H1 (cell line): ENCODE measurements at regions not wholly inside any gene's neighbourhood (a gene's known extent, or its start where the extent isn't known, plus 50 kb on each side); places are given as distances from the start of the nearest gene placed in this dataset.

ENCODE experiments used
- CTCF ChIA-PET: fragments of 300-600 bp; sonication (Branson Sonifier 250); formaldehyde crosslinking; loops from one replicate; lab custom pipeline; 2021; ENCODE audit not compliant: partially characterized antibody; lab: Charles Lee
- POLR2A ChIA-PET: fragments of 300-600 bp; sonication (Branson Sonifier 250); formaldehyde crosslinking; loops from one replicate; lab custom pipeline; 2021; ENCODE audit warnings: inconsistent platforms; ENCODE audit not compliant: partially characterized antibody; lab: Charles Lee
- DNase-seq, 2 experiments: peaks; one replicate each; pipeline versions ENCODE4 v3.0.0 to v3.0.0-alpha.2; 2010 to 2022; ENCODE audit warnings: low spot score in 2 of 2, low read depth in 1 of 2, mixed read lengths in 1 of 2
- FAIRE-seq: peaks from 2 replicates; lab custom pipeline; 2011; peaks lifted over from hg19 to GRCh38; lab: Jason Lieb, UNC
- H2AFZ ChIP-seq: 2 replicates; pipeline ENCODE4 v1.8.1; 2012; ENCODE audit warnings: low read length, inconsistent platforms
- H2AK5ac ChIP-seq: 2 replicates; pipeline ENCODE4 v1.6.1; 2013; ENCODE audit warnings: low read depth, low read length
- H2BK120ac ChIP-seq: replicated peaks from 2 replicates; pipeline ENCODE3; 2013; ENCODE audit warnings: low read depth, low read length, inconsistent platforms
- H2BK12ac ChIP-seq: 2 replicates; pipeline ENCODE4 v1.6.1; 2013; ENCODE audit warnings: low read depth, low read length
- H2BK15ac ChIP-seq: 2 replicates; pipeline ENCODE4 v1.6.1; 2013; ENCODE audit warnings: low read length
- H2BK20ac ChIP-seq: 2 replicates; pipeline ENCODE4 v1.6.1; 2013; ENCODE audit warnings: low read length
- H2BK5ac ChIP-seq: 2 replicates; pipeline ENCODE4 v1.6.1; 2013; ENCODE audit warnings: low read depth, low read length
- H3K14ac ChIP-seq: 2 replicates; pipeline ENCODE4 v1.6.1; 2013; ENCODE audit warnings: inconsistent platforms; ENCODE audit not compliant: insufficient read length
- H3K18ac ChIP-seq: 2 replicates; pipeline ENCODE4 v1.6.1; 2013; ENCODE audit warnings: low read length; ENCODE audit errors: extremely low read depth
- H3K23ac ChIP-seq: 2 replicates; pipeline ENCODE4 v1.6.1; 2013; ENCODE audit warnings: inconsistent platforms; ENCODE audit not compliant: insufficient read length
- H3K23me2 ChIP-seq: 2 replicates; pipeline ENCODE4 v1.6.1; 2013; ENCODE audit warnings: low read depth, low read length
- H3K27ac ChIP-seq: 2 replicates; pipeline ENCODE4 v1.6.1; 2011; ENCODE audit warnings: low read depth, low read length, inconsistent platforms
- H3K27me3 ChIP-seq, 4 experiments: replicated peaks in 1 of 4; 1 replicate in 1 of 4; 2 replicates in 3 of 4; pipeline versions ENCODE4 v1.6.1 to v1.8.1; 2011 to 2013; ENCODE audit warnings: low read length in 3 of 4, mild to moderate bottlenecking in 3 of 4, inconsistent platforms in 2 of 4, mixed read lengths in 2 of 4, moderate library complexity in 1 of 4; ENCODE audit not compliant: control insufficient read depth in 3 of 4, insufficient read depth in 3 of 4; ENCODE audit errors: extremely low read depth in 1 of 4
- H3K36me3 ChIP-seq, 4 experiments: 2 replicates each; pipeline versions ENCODE4 v1.6.1 to v1.8.1; 2011 to 2013; ENCODE audit warnings: mild to moderate bottlenecking in 4 of 4, low read length in 3 of 4, moderate library complexity in 2 of 4, control low read depth in 1 of 4, inconsistent platforms in 1 of 4; ENCODE audit not compliant: insufficient read depth in 4 of 4, control insufficient read depth in 2 of 4
- H3K4ac ChIP-seq: replicated peaks from 2 replicates; pipeline ENCODE3; 2013; ENCODE audit warnings: low read length, low read depth, mixed read lengths, inconsistent platforms; ENCODE audit not compliant: insufficient read length
- H3K4me1 ChIP-seq, 4 experiments: replicated peaks in 1 of 4; 1 replicate in 1 of 4; 2 replicates in 3 of 4; pipeline versions ENCODE4 v1.6.1 to v1.8.1; 2011 to 2013; ENCODE audit warnings: low read length in 3 of 4, inconsistent platforms in 2 of 4, mixed read lengths in 1 of 4; ENCODE audit not compliant: insufficient read depth in 4 of 4, control insufficient read depth in 3 of 4
- H3K4me2 ChIP-seq, 2 experiments: 2 replicates each; pipeline versions ENCODE4 v1.6.1 to v1.8.1; 2011 to 2013; ENCODE audit warnings: low read depth in 2 of 2, low read length in 2 of 2, control low read depth in 1 of 2, inconsistent platforms in 1 of 2, mild to moderate bottlenecking in 1 of 2; ENCODE audit not compliant: insufficient read depth in 1 of 2
- H3K4me3 ChIP-seq, 4 experiments: fragments of 200-600, 300-600 bp in 1 of 4; sonication (generic), shearing (Covaris generic), sonication (Bioruptor Twin) in 1 of 4; 2 replicates each; pipeline versions ENCODE4 v1.5.1 to v1.8.1; 2011 to 2016; ENCODE audit warnings: low read length in 4 of 4, low read depth in 3 of 4, control low read depth in 2 of 4, inconsistent platforms in 2 of 4, mild to moderate bottlenecking in 2 of 4, mixed read lengths in 1 of 4, moderate library complexity in 1 of 4; ENCODE audit not compliant: insufficient read depth in 2 of 4; ENCODE audit errors: extremely low read depth in 1 of 4
- H3K56ac ChIP-seq: replicated peaks from 2 replicates; pipeline ENCODE3; 2013; ENCODE audit warnings: low read depth, mild to moderate bottlenecking, mixed read lengths, low read length, inconsistent platforms; ENCODE audit not compliant: insufficient read length
- H3K79me1 ChIP-seq: 2 replicates; pipeline ENCODE4 v1.6.1; 2013; ENCODE audit warnings: low read depth, low read length, control low read depth
- H3K79me2 ChIP-seq, 2 experiments: 2 replicates each; pipeline versions ENCODE4 v1.6.1 to v1.8.1; 2012 to 2013; ENCODE audit warnings: low read length in 2 of 2, mild to moderate bottlenecking in 2 of 2, inconsistent platforms in 1 of 2; ENCODE audit not compliant: insufficient read depth in 2 of 2, control insufficient read depth in 1 of 2
- H3K9ac ChIP-seq, 4 experiments: replicated peaks in 1 of 4; 1 replicate in 1 of 4; 2 replicates in 3 of 4; pipeline versions ENCODE4 v1.6.1 to v1.8.1; 2011 to 2013; ENCODE audit warnings: low read depth in 3 of 4, low read length in 3 of 4, control low read depth in 2 of 4, mild to moderate bottlenecking in 2 of 4, moderate library complexity in 2 of 4, inconsistent platforms in 1 of 4; ENCODE audit errors: extremely low read depth in 1 of 4
- H3K9me3 ChIP-seq, 2 experiments: 2 replicates each; pipeline versions ENCODE4 v1.6.1 to v1.8.1; 2012 to 2013; ENCODE audit warnings: mild to moderate bottlenecking in 2 of 2, moderate library complexity in 2 of 2, control low read depth in 1 of 2, inconsistent platforms in 1 of 2, low read depth in 1 of 2, low read length in 1 of 2, mixed read lengths in 1 of 2; ENCODE audit not compliant: insufficient read depth in 2 of 2
- H4K20me1 ChIP-seq, 2 experiments: replicated peaks in 1 of 2; 2 replicates each; pipeline versions ENCODE3 to v1.8.1; 2011 to 2013; ENCODE audit warnings: inconsistent platforms in 2 of 2, low read length in 2 of 2, mild to moderate bottlenecking in 1 of 2; ENCODE audit not compliant: insufficient read depth in 2 of 2, control insufficient read depth in 1 of 2
- H4K5ac ChIP-seq: 2 replicates; pipeline ENCODE4 v1.6.1; 2013; ENCODE audit warnings: low read length, low read depth, mixed read lengths, inconsistent platforms; ENCODE audit not compliant: insufficient read length
- H4K8ac ChIP-seq: 2 replicates; pipeline ENCODE4 v1.8.0; 2013; ENCODE audit warnings: mild to moderate bottlenecking, moderate library complexity, low read length, inconsistent platforms; ENCODE audit not compliant: insufficient read depth; ENCODE audit errors: extremely low read depth
- H4K91ac ChIP-seq: replicated peaks from 2 replicates; pipeline ENCODE3; 2013; ENCODE audit warnings: low read length, mixed read lengths, inconsistent platforms; ENCODE audit not compliant: insufficient read length
- EP300 ChIP-seq, 2 experiments: IDR thresholded peaks; 1 replicate in 1 of 2; 2 replicates in 1 of 2; pipeline ENCODE4 v1.6.1; 2011 to 2012; ENCODE audit warnings: low read depth in 2 of 2, low read length in 2 of 2, mild to moderate bottlenecking in 2 of 2, borderline replicate concordance in 1 of 2, inconsistent platforms in 1 of 2, moderate library complexity in 1 of 2
- KDM4A ChIP-seq: IDR thresholded peaks from one replicate; pipeline ENCODE4 v1.7.1; 2012; ENCODE audit warnings: low read depth, mild to moderate bottlenecking, moderate library complexity, low read length, inconsistent platforms; ENCODE audit not compliant: severe bottlenecking
- PHF8 ChIP-seq: fragments of 200-600 bp; sonication (generic); conservative IDR thresholded peaks from 2 replicates; pipeline ENCODE4 v1.7.1; 2012; ENCODE audit warnings: low read depth, mild to moderate bottlenecking, inconsistent platforms, low read length, moderate library complexity
- POLR2AphosphoS5 ChIP-seq: IDR thresholded peaks from 2 replicates; pipeline ENCODE4 v1.6.1; 2011; ENCODE audit warnings: low read depth, low read length
- SRF ChIP-seq: IDR thresholded peaks from 2 replicates; pipeline ENCODE4 v1.6.1; 2011; ENCODE audit warnings: mild to moderate bottlenecking, low read depth, low read length, moderate library complexity
- TBP ChIP-seq: IDR thresholded peaks from 2 replicates; pipeline ENCODE4 v1.6.1; 2011; ENCODE audit warnings: low read depth, low read length, improper control_type of control experiment
- ZNF274 ChIP-seq: IDR thresholded peaks from 2 replicates; pipeline ENCODE4 v1.7.0; 2012; ENCODE audit warnings: low read length, borderline replicate concordance; ENCODE audit errors: extremely low read depth
- WGBS, 2 experiments: shearing (Covaris generic) in 1 of 2; methylation state at CpG; one replicate each; pipeline versions ENCODE4 v1.1.6 to v1.1.7; 2013 to 2015; ENCODE audit warnings: low lambda C conversion rate in 2 of 2, mixed read lengths in 2 of 2, inconsistent platforms in 1 of 2, low coverage in 1 of 2, missing lambda C conversion rate in 1 of 2; ENCODE audit not compliant: insufficient replicate concordance in 2 of 2, insufficient coverage in 1 of 2, insufficient read length in 1 of 2; ENCODE audit errors: extremely low coverage in 1 of 2, missing lambda C conversion rate in 1 of 2; 5-methylcytosine and 5-hydroxymethylcytosine counted together
- TF ChIP-seq, protein P1 (sequence below): IDR thresholded peaks from 2 replicates; pipeline ENCODE4 v1.6.1; 2012; ENCODE audit warnings: low read length, inconsistent platforms
- TF ChIP-seq, protein P2 (sequence below), 3 experiments: IDR thresholded peaks; 1 replicate in 2 of 3; 2 replicates in 1 of 3; pipeline versions ENCODE4 v1.5.1 to v1.6.1; 2011; ENCODE audit warnings: low read length in 3 of 3, mild to moderate bottlenecking in 3 of 3, inconsistent platforms in 2 of 3, low read depth in 1 of 3, moderate library complexity in 1 of 3; ENCODE audit not compliant: insufficient read depth in 1 of 3; ENCODE audit errors: control extremely low read depth in 1 of 3

DNA sequence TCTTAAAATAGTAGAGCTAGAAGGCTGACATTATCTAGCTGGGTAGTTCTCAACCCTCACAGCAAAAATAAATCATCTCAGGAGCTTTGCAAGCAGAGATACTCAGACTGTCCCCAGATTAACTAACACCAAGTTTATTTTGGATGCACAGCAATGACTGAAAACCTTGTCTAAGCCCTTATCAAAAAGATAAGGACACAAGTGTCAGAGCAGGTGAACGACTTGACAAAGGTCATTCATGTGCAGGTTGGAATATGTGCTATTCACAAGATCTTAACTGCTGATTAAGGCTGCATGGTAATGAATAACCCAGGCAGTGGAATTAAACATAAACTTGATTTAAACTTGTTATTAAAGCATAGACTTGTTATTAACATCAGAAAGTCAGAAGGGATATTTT is 246.6 kb downstream of the BTG1 start:
- Histone ChIP-seq H3K23ac (no peak overlapping the region), H2BK15ac (no peak overlapping the region), H3K23me2 (no peaks in the 10 kb centered on the region), H3K79me1 (no peaks in the 10 kb centered on the region), H4K5ac (no peak overlapping the region), H3K4me2 (no peak overlapping the region), H2AFZ (no peak overlapping the region), H2BK12ac (no peak overlapping the region), H3K79me2 (no peaks in the 10 kb centered on the region), H4K8ac (no peak overlapping the region), H3K36me3 (no peaks in the 10 kb centered on the region), H3K9ac (no peak overlapping the region), H4K91ac (no peak overlapping the region), H3K14ac (no peak overlapping the region), H3K27ac (no peak overlapping the region), H2BK120ac (no peak overlapping the region), H3K4me3 (no peak overlapping the region), H3K56ac (no peak overlapping the region), H2AK5ac (no peak overlapping the region), H2BK20ac (no peak overlapping the region), H3K4ac (no peak overlapping the region), H3K4me1 (no peaks in the 10 kb centered on the region; a peak in 1 of 7 replicates)
- 75% methylated on average over 1 of the region's 1 CpG; no CpG with 5 or more reads in 1 of the 2 experiments for WGBS, 2 experiments
- DNase-seq, result no peak
- no peak for FAIRE-seq
- POLR2A ChIA-PET, result interaction anchor here (1.3 kb wide), 1 partner anchor 246 kb away, joined by 4 read pairs; the partner anchor contains the start of gene BTG1
- CTCF ChIA-PET, result interaction anchor here (2.0 kb wide), 1 partner anchor 750 kb away, joined by 4 read pairs; no protein-coding TSS in a partner anchor
- TF ChIP-seq TBP (no peak), ZNF274 (no peak), POLR2AphosphoS5 (no peak), KDM4A (no peak), SRF (no peak), EP300 (IDR thresholded peaks at IDR 0.05; ENCODE audit: borderline replicate concordance in 1 of 2, low read depth in 2 of 2, low read length in 2 of 2) (no peak), PHF8 (no peak)
- TF ChIP-seq, protein P1, sequence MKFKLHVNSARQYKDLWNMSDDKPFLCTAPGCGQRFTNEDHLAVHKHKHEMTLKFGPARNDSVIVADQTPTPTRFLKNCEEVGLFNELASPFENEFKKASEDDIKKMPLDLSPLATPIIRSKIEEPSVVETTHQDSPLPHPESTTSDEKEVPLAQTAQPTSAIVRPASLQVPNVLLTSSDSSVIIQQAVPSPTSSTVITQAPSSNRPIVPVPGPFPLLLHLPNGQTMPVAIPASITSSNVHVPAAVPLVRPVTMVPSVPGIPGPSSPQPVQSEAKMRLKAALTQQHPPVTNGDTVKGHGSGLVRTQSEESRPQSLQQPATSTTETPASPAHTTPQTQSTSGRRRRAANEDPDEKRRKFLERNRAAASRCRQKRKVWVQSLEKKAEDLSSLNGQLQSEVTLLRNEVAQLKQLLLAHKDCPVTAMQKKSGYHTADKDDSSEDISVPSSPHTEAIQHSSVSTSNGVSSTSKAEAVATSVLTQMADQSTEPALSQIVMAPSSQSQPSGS, result no peak
- TF ChIP-seq, protein P2, sequence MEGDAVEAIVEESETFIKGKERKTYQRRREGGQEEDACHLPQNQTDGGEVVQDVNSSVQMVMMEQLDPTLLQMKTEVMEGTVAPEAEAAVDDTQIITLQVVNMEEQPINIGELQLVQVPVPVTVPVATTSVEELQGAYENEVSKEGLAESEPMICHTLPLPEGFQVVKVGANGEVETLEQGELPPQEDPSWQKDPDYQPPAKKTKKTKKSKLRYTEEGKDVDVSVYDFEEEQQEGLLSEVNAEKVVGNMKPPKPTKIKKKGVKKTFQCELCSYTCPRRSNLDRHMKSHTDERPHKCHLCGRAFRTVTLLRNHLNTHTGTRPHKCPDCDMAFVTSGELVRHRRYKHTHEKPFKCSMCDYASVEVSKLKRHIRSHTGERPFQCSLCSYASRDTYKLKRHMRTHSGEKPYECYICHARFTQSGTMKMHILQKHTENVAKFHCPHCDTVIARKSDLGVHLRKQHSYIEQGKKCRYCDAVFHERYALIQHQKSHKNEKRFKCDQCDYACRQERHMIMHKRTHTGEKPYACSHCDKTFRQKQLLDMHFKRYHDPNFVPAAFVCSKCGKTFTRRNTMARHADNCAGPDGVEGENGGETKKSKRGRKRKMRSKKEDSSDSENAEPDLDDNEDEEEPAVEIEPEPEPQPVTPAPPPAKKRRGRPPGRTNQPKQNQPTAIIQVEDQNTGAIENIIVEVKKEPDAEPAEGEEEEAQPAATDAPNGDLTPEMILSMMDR (IDR thresholded peaks at IDR 0.05; ENCODE audit: control extremely low read depth in 1 of 3, insufficient read depth in 1 of 3, low read depth in 1 of 3, low read length in 3 of 3), result no peak
- TF ChIP-seq, all 59 proteins: peak for 0
- Histone ChIP-seq H2BK5ac (no peak overlapping the region), H3K27me3 (no peaks in the 10 kb centered on the region), H4K20me1 (no peaks in the 10 kb centered on the region), H3K9me3 (peaks cover 0 to 6% of the 10 kb centered on the region in 2 experiments; a peak in 1 of 4 replicates), H3K18ac (no peak overlapping the region)
